Ascending aorta (tissue), 2 donors: ENCODE measurements at regions not wholly inside any gene's neighbourhood (a gene's known extent, or its start where the extent isn't known, plus 50 kb on each side); places are given as distances from the start of the nearest gene placed in this dataset.
"Not testable (repeated sequence)": the region's sequence is repeated elsewhere in the genome, so short reads cannot be mapped to it uniquely, and the experiment has no call there.

Experiments
- DNase-seq, 2 donors: peaks; one replicate each; pipeline ENCODE4 v3.0.0-alpha.2; 2019; ENCODE audit warnings: low spot score in 2 of 2
- H3K27ac ChIP-seq, 2 donors: fragments of 200-600 bp; sonication (generic); one replicate each; pipeline ENCODE4 v1.5.1; 2016 to 2017; ENCODE audit warnings: mild to moderate bottlenecking in 1 of 2
- H3K27me3 ChIP-seq: fragments of 200-600 bp; sonication (generic); one replicate; pipeline ENCODE4 v1.5.1; 2017
- H3K36me3 ChIP-seq, 2 donors: fragments of 200-600 bp; sonication (generic); one replicate each; pipeline ENCODE4 v1.5.1; 2016
- H3K4me1 ChIP-seq, 2 donors: fragments of 200-600 bp; sonication (generic); one replicate each; pipeline ENCODE4 v1.5.1; 2016 to 2017; ENCODE audit warnings: mild to moderate bottlenecking in 1 of 2
- H3K4me3 ChIP-seq, 2 donors: fragments of 200-600 bp; sonication (generic); one replicate each; pipeline ENCODE4 v1.5.1; 2016 to 2017; ENCODE audit warnings: mild to moderate bottlenecking in 1 of 2
- H3K9me3 ChIP-seq, 2 donors: fragments of 200-600 bp; sonication (generic); one replicate each; pipeline ENCODE4 v1.5.1; 2016
- intact Hi-C: fragments of 100-400 bp; cut with DNase I; formaldehyde crosslinking; loops from one replicate; pipeline ENCODE4 v1.15.1; 2023
- TF ChIP-seq, protein P1 (sequence below), 3 experiments: fragments of 200-600 bp in 2 of 3; fragments of 450-650 bp in 1 of 3; sonication (generic) in 2 of 3; IDR thresholded peaks; one replicate each; pipeline ENCODE4 v1.5.1; 2016 to 2019; ENCODE audit warnings: antibody characterized with exemption in 3 of 3, mild to moderate bottlenecking in 1 of 3, moderate library complexity in 1 of 3

DNA sequence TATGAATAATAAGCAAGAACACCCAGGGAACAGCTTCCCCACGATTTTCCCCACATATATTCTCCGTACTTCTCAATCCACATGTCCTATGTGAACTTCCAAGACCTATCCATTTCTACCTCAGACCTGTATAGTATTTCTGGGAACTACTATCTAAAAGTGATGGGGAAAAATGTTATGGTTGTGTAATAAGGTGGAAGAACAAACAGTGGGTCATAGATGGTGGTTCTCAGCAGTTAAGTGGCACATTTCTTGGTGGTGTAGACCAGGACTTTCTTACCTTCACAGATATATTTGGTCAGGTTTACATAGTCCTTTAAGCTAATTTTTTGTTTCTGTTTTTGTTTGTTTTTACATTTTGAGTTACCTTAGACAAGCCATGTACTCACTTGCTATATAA, 675.1 kb downstream of the GBE1 start:
- H3K36me3 ChIP-seq: no peaks in the 10 kb centered on the region
- H3K9me3 ChIP-seq: no peaks in the 10 kb centered on the region
- H3K27ac ChIP-seq: no peak overlapping the region
- TF ChIP-seq, protein P1, sequence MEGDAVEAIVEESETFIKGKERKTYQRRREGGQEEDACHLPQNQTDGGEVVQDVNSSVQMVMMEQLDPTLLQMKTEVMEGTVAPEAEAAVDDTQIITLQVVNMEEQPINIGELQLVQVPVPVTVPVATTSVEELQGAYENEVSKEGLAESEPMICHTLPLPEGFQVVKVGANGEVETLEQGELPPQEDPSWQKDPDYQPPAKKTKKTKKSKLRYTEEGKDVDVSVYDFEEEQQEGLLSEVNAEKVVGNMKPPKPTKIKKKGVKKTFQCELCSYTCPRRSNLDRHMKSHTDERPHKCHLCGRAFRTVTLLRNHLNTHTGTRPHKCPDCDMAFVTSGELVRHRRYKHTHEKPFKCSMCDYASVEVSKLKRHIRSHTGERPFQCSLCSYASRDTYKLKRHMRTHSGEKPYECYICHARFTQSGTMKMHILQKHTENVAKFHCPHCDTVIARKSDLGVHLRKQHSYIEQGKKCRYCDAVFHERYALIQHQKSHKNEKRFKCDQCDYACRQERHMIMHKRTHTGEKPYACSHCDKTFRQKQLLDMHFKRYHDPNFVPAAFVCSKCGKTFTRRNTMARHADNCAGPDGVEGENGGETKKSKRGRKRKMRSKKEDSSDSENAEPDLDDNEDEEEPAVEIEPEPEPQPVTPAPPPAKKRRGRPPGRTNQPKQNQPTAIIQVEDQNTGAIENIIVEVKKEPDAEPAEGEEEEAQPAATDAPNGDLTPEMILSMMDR (IDR thresholded peaks at IDR 0.05): no peak
- H3K27me3 ChIP-seq: no peaks in the 10 kb centered on the region
- no peak for DNase-seq
- intact Hi-C loops: no loop called here
- no peak overlapping the region for H3K4me3 ChIP-seq
- H3K4me1 ChIP-seq: no peaks in the 10 kb centered on the region

DNA sequence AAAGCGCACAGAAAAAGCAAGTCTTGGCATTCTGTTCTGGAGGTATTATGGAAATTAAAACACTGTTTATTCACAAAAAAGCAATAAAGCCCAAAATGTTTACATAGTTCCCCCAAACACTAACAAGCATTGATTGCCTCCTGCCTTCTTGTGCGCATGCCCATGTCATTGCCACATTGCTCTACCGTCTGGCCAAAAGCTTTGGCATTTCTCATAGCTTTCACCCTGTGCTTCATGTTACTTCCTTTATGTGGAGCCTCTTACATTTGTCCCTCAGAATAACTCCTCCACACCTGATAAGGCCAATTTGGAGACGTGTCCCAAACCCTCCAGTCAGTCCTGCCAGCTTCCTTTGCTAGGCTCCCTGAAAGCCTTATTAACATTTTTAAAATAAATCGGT, 680.8 kb downstream of the GBE1 start:
- no peaks in the 10 kb centered on the region for H3K9me3 ChIP-seq
- no peaks in the 10 kb centered on the region for H3K36me3 ChIP-seq
- no peaks in the 10 kb centered on the region for H3K4me1 ChIP-seq
- H3K27me3 ChIP-seq: no peaks in the 10 kb centered on the region
- no peak overlapping the region for H3K27ac ChIP-seq
- DNase-seq: no peak
- intact Hi-C loops: no loop called here
- TF ChIP-seq, protein P1 (IDR thresholded peaks at IDR 0.05): no peak
- no peak overlapping the region for H3K4me3 ChIP-seq

DNA sequence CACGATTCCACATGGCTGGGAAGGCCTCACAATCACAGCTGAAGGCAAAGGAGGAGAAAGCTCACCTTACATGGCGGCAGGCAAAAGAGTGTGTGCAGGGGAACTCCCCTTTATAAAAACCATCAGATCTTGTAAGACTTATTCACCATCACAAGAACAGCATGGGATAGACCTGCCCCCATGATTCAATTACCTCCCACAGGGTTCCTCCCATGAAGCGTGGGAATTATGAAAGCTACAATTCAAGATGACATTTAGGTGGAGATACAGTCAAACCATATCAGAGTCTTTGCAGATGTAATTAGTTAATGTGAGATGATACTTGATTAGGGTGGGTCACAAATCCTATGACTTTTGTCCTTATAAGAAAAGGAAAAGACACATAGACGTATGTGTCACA, 688.9 kb downstream of the GBE1 start:
- TF ChIP-seq, protein P1 (IDR thresholded peaks at IDR 0.05): no peak
- Histone ChIP-seq H3K9me3 (no peaks in the 10 kb centered on the region), H3K4me3 (no peak overlapping the region), H3K27ac (no peak overlapping the region), H3K4me1 (no peaks in the 10 kb centered on the region), H3K36me3 (no peaks in the 10 kb centered on the region), H3K27me3 (no peaks in the 10 kb centered on the region)
- intact Hi-C loops: no loop called here
- DNase-seq: no peak

DNA sequence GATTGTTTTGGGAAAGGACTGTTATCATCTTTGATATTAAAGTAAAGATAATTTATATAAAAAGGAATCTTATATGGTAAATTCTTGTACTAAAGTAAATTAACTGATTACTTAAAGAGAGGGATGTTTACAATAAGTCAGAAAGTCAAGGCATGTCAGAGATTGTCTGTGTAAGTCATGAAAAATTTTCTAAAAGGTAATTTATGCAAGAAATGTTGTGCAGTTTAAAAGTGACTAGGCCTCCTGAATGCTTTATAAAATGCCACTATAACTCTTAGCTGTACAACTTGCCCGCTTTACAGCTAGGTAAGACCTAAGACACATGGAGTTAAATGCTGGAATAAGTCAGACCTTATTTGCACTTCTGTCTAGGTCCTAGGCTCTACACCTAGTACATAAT, 692.9 kb downstream of the GBE1 start:
- Histone ChIP-seq H3K4me1 (no peaks in the 10 kb centered on the region), H3K9me3 (no peaks in the 10 kb centered on the region), H3K27ac (no peak overlapping the region), H3K27me3 (no peaks in the 10 kb centered on the region), H3K36me3 (no peaks in the 10 kb centered on the region), H3K4me3 (no peak overlapping the region)
- TF ChIP-seq, protein P1 (IDR thresholded peaks at IDR 0.05): no peak
- intact Hi-C loops: no loop called here
- DNase-seq: no peak

DNA sequence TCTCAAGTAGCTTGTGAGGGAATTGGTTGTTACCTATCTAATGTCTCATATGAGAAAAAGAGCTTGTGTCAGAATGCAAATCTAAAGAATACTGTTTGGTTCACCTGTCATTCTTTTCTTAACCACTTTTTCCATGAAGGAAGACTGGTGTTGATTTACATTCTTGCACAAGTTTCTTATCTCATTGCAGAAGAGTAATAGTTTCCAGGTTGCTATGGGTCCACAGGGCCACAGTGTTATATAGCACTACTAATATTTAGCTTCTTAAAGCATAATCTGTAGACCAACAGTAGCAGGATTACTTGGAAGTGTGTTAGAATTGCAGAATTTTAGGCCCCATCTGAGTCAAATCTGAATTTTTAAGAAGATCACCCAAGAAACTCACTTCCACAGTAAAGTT, 697.5 kb downstream of the GBE1 start:
- Histone ChIP-seq H3K9me3 (no peaks in the 10 kb centered on the region), H3K27ac (no peak overlapping the region), H3K4me1 (no peaks in the 10 kb centered on the region), H3K4me3 (no peak overlapping the region), H3K27me3 (no peaks in the 10 kb centered on the region), H3K36me3 (no peaks in the 10 kb centered on the region)
- TF ChIP-seq, protein P1 (IDR thresholded peaks at IDR 0.05): no peak
- intact Hi-C loops: no loop called here
- no peak for DNase-seq

DNA sequence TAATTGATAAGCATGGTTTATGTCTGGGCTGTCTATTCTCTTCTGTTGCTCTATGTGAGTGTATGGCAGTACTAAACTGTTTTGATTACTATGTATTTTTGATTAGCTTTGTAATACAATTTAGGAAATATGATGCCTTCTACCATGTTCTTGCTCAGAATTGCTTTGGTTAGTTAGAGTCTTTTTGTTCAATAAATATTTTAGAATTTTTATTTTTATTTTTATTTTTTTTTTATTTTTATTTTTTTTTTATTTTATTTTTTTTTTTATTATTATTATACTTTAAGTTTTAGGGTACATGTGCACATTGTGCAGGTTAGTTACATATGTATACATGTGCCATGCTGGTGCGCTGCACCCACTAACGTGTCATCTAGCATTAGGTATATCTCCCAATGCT, 710.3 kb downstream of the GBE1 start:
- H3K4me1 ChIP-seq, H3K9me3 ChIP-seq, H3K36me3 ChIP-seq, H3K4me3 ChIP-seq, H3K27ac ChIP-seq, DNase-seq, intact Hi-C loops, H3K27me3 ChIP-seq: not testable (repeated sequence)
